Skeletal muscle satellite cell (primary cell): ENCODE measurements at regions not wholly inside any gene's neighbourhood (a gene's known extent, or its start where the extent isn't known, plus 50 kb on each side); places are given as distances from the start of the nearest gene placed in this dataset.
"Not testable (repeated sequence)": the region's sequence is repeated elsewhere in the genome, so short reads cannot be mapped to it uniquely, and the experiment has no call there.

Experiments
- H3K27me3 ChIP-seq: 2 replicates; pipeline ENCODE4 v1.7.0; 2013; ENCODE audit warnings: low read length; ENCODE audit not compliant: control insufficient read depth, insufficient read depth
- H3K36me3 ChIP-seq: 2 replicates; pipeline ENCODE4 v1.7.0; 2013; ENCODE audit warnings: mild to moderate bottlenecking, control low read depth, low read length; ENCODE audit not compliant: insufficient read depth
- H3K4me1 ChIP-seq: 2 replicates; pipeline ENCODE4 v1.7.0; 2013; ENCODE audit warnings: low read length; ENCODE audit not compliant: control insufficient read depth, insufficient read depth
- H3K4me2 ChIP-seq: 2 replicates; pipeline ENCODE4 v1.7.0; 2013; ENCODE audit warnings: mild to moderate bottlenecking, low read length
- H3K4me3 ChIP-seq: 2 replicates; pipeline ENCODE4 v1.7.0; 2013; ENCODE audit warnings: low read length
- H3K9ac ChIP-seq: 2 replicates; pipeline ENCODE4 v1.7.0; 2013; ENCODE audit warnings: mild to moderate bottlenecking, low read depth, low read length, moderate library complexity
- H3K9me3 ChIP-seq: replicated peaks from 2 replicates; pipeline ENCODE4 v1.7.0; 2013; ENCODE audit warnings: mild to moderate bottlenecking, control low read depth, low read length

- Histone ChIP-seq H3K9me3 (no peaks in the 10 kb centered on the region), H3K9ac (no peak overlapping the region), H3K4me3 (no peak overlapping the region), H3K36me3 (no peaks in the 10 kb centered on the region), H3K27me3 (no peaks in the 10 kb centered on the region), H3K4me1 (no peaks in the 10 kb centered on the region), H3K4me2 (no peak overlapping the region)
These were observed 313.6 kb upstream of the DKK2 start for GRCh38 chr4:107349732-107350131.

- Histone ChIP-seq H3K9ac (no peak overlapping the region), H3K4me1 (no peaks in the 10 kb centered on the region), H3K4me3 (no peak overlapping the region), H3K9me3 (no peaks in the 10 kb centered on the region), H3K27me3 (no peaks in the 10 kb centered on the region), H3K4me2 (no peak overlapping the region), H3K36me3 (no peaks in the 10 kb centered on the region)
These were observed 313.2 kb upstream of the DKK2 start for GRCh38 chr4:107349266-107349665.

GRCh38 chr4:107348188-107349050 lies 312.3 kb upstream of the DKK2 start:
- H3K4me1 ChIP-seq, result no peaks in the 10 kb centered on the region
- H3K9me3 ChIP-seq, result no peaks in the 10 kb centered on the region
- no peaks in the 10 kb centered on the region for H3K27me3 ChIP-seq
- H3K4me2 ChIP-seq, result no peak overlapping the region
- no peak overlapping the region for H3K4me3 ChIP-seq
- no peak overlapping the region for H3K9ac ChIP-seq
- H3K36me3 ChIP-seq, result no peaks in the 10 kb centered on the region

GRCh38 chr4:107333518-107333917 lies 297.4 kb upstream of the DKK2 start:
- Histone ChIP-seq H3K36me3 (no peaks in the 10 kb centered on the region), H3K4me1 (no peaks in the 10 kb centered on the region), H3K4me2 (no peak overlapping the region), H3K9ac (no peak overlapping the region), H3K9me3 (no peaks in the 10 kb centered on the region), H3K27me3 (no peaks in the 10 kb centered on the region), H3K4me3 (no peak overlapping the region)

- H3K4me1 ChIP-seq, H3K27me3 ChIP-seq, H3K9ac ChIP-seq, H3K4me3 ChIP-seq, H3K4me2 ChIP-seq, H3K9me3 ChIP-seq, H3K36me3 ChIP-seq: not testable (repeated sequence)
These were observed 296.5 kb upstream of the DKK2 start for GRCh38 chr4:107332656-107333055.

- no peaks in the 10 kb centered on the region for H3K9me3 ChIP-seq
- H3K36me3 ChIP-seq, result no peaks in the 10 kb centered on the region
- H3K9ac ChIP-seq, result no peak overlapping the region
- no peak overlapping the region for H3K4me2 ChIP-seq
- no peaks in the 10 kb centered on the region for H3K4me1 ChIP-seq
- no peaks in the 10 kb centered on the region for H3K27me3 ChIP-seq
- H3K4me3 ChIP-seq, result no peak overlapping the region
These were observed 294.8 kb upstream of the DKK2 start for GRCh38 chr4:107330916-107331315.

GRCh38 chr4:107319386-107319785 lies 283.3 kb upstream of the DKK2 start:
- Histone ChIP-seq H3K9ac (no peak overlapping the region), H3K4me2 (no peak overlapping the region), H3K36me3 (no peaks in the 10 kb centered on the region), H3K27me3 (no peaks in the 10 kb centered on the region), H3K4me1 (peaks cover 6% of the 10 kb centered on the region), H3K4me3 (no peak overlapping the region), H3K9me3 (no peaks in the 10 kb centered on the region)

GRCh38 chr4:107318078-107318477 lies 282.0 kb upstream of the DKK2 start:
- Histone ChIP-seq H3K4me1 (peaks cover 6% of the 10 kb centered on the region), H3K4me3 (no peak overlapping the region), H3K36me3 (no peaks in the 10 kb centered on the region), H3K4me2 (no peak overlapping the region), H3K27me3 (no peaks in the 10 kb centered on the region), H3K9ac (no peak overlapping the region), H3K9me3 (no peaks in the 10 kb centered on the region)

GRCh38 chr4:107317611-107318010 lies 281.5 kb upstream of the DKK2 start:
- H3K27me3 ChIP-seq, result no peaks in the 10 kb centered on the region

GRCh38 chr4:107315584-107315983 lies 279.5 kb upstream of the DKK2 start:
- no peak overlapping the region for H3K4me3 ChIP-seq
- H3K9ac ChIP-seq, result no peak overlapping the region
- peaks cover 6% of the 10 kb centered on the region for H3K4me1 ChIP-seq
- no peaks in the 10 kb centered on the region for H3K27me3 ChIP-seq
- no peak overlapping the region for H3K4me2 ChIP-seq
- H3K9me3 ChIP-seq, result no peaks in the 10 kb centered on the region
- H3K36me3 ChIP-seq, result no peaks in the 10 kb centered on the region

More at GRCh38 chr4:107317611-107318010, 281.5 kb upstream of the DKK2 start:
- H3K4me3 ChIP-seq, result no peak overlapping the region
- no peaks in the 10 kb centered on the region for H3K9me3 ChIP-seq
- H3K36me3 ChIP-seq, result no peaks in the 10 kb centered on the region
- peaks cover 6% of the 10 kb centered on the region for H3K4me1 ChIP-seq
- no peak overlapping the region for H3K4me2 ChIP-seq
- H3K9ac ChIP-seq, result no peak overlapping the region

- no peaks in the 10 kb centered on the region for H3K9me3 ChIP-seq
- no peak overlapping the region for H3K9ac ChIP-seq
These were observed 278.0 kb upstream of the DKK2 start for GRCh38 chr4:107314156-107314555.

GRCh38 chr4:107312366-107312765 lies 276.3 kb upstream of the DKK2 start:
- H3K4me3 ChIP-seq, result no peak overlapping the region
- no peaks in the 10 kb centered on the region for H3K36me3 ChIP-seq
- H3K27me3 ChIP-seq, result no peaks in the 10 kb centered on the region
- H3K4me1 ChIP-seq, result no peaks in the 10 kb centered on the region
- no peak overlapping the region for H3K9ac ChIP-seq
- H3K4me2 ChIP-seq, result no peak overlapping the region
- no peaks in the 10 kb centered on the region for H3K9me3 ChIP-seq

More at GRCh38 chr4:107314156-107314555, 278.0 kb upstream of the DKK2 start:
- no peak overlapping the region for H3K4me2 ChIP-seq
- H3K27me3 ChIP-seq, result no peaks in the 10 kb centered on the region
- H3K4me1 ChIP-seq, result peaks cover 5% of the 10 kb centered on the region
- no peaks in the 10 kb centered on the region for H3K36me3 ChIP-seq
- H3K4me3 ChIP-seq, result no peak overlapping the region
